ENCODE measurements at regions not wholly inside any gene's neighbourhood (a gene's known extent, or its start where the extent isn't known, plus 50 kb on each side); places are given as distances from the start of the nearest gene placed in this dataset.
A peak's percentile ranks its signal among the peaks of the same experiment; 100 is the strongest.

GRCh38 chr13:95380468-95381211, 79.4 kb upstream of the ABCC4 start:
- peak; percentile 74 for TF ChIP-seq CTCF (conservative IDR thresholded peaks at IDR 0.05; ENCODE audit: low read length)
- no peak for TF ChIP-seq EZH2phosphoT487 (IDR thresholded peaks at IDR 0.05; ENCODE audit: borderline replicate concordance, low read depth, low read length)
